Mammary epithelial cell (primary cell): ENCODE measurements at regions not wholly inside any gene's neighbourhood (a gene's known extent, or its start where the extent isn't known, plus 50 kb on each side); places are given as distances from the start of the nearest gene placed in this dataset.

Experiments
- CTCF ChIP-seq, 2 donors: IDR thresholded peaks in 1 of 2; conservative IDR thresholded peaks in 1 of 2; 2 replicates each; pipeline ENCODE4 v1.5.1; 2011 to 2012; ENCODE audit warnings: inconsistent platforms in 2 of 2, low read length in 2 of 2, mild to moderate bottlenecking in 2 of 2, control low read depth in 1 of 2, low read depth in 1 of 2; ENCODE audit not compliant: insufficient read depth in 1 of 2; ENCODE audit errors: extremely low read depth in 1 of 2
- EZH2 ChIP-seq: IDR thresholded peaks from 2 replicates; pipeline ENCODE4 v1.6.1; 2012; ENCODE audit warnings: low read length, inconsistent platforms, borderline replicate concordance

- TF ChIP-seq CTCF (conservative IDR thresholded peaks at IDR 0.05 in 1 of 2, IDR thresholded peaks at IDR 0.05 in 1 of 2; ENCODE audit: extremely low read depth in 1 of 2, insufficient read depth in 1 of 2, low read depth in 1 of 2, low read length in 2 of 2) (no peak), EZH2 (no peak)
Measured at GRCh38 chr2:175854129-175854528, 147.9 kb downstream of the LNPK start.
